HepG2 (cell line): ENCODE measurements at regions not wholly inside any gene's neighbourhood (a gene's known extent, or its start where the extent isn't known, plus 50 kb on each side); places are given as distances from the start of the nearest gene placed in this dataset.

Experiments used
- ATAC-seq: fragments of 200-7000 bp; cut with Tn5 transposase; 3 replicates; pipeline ENCODE4 v1.9.1; 2020; ENCODE audit warnings: mild to moderate bottlenecking, moderate library complexity
- BruUV-seq: library from RNA; stranded (reverse); fragments of 400-500 nt; replicated peaks from 2 replicates; lab custom pipeline; 2021; lab: Mats Ljungman, UMichigan
- CTCF ChIA-PET: fragments of 300-600 bp; formaldehyde crosslinking; extraction: SDS; loops from one replicate; lab custom pipeline; 2021; ENCODE audit warnings: low total read pairs, inconsistent platforms, low intra/inter-chr PET ratio; lab: Yijun Ruan, JAX
- POLR2A ChIA-PET: fragments of 350-600 bp; sonication (Branson Sonifier 250); formaldehyde crosslinking; loops from one replicate; lab custom pipeline; 2020; ENCODE audit warnings: antibody characterized with exemption, inconsistent platforms; lab: Yijun Ruan, JAX
- DNase-seq: peaks from one replicate; pipeline ENCODE4 v3.0.0-alpha.2; 2015; ENCODE audit warnings: low spot score
- FAIRE-seq: peaks from 3 replicates; lab custom pipeline; 2011; peaks lifted over from hg19 to GRCh38; lab: Jason Lieb, UNC
- H2AFZ ChIP-seq: one replicate; pipeline ENCODE4 v1.6.1; 2011; ENCODE audit warnings: low read length, inconsistent platforms
- H3K27ac ChIP-seq: fragments of 300-600 bp; 3 replicates; pipeline ENCODE4 v1.8.0; 2011; ENCODE audit warnings: mixed run types, mild to moderate bottlenecking, mixed read lengths, low read length, inconsistent platforms; ENCODE audit not compliant: insufficient read depth; ENCODE audit errors: extremely low read length
- H3K27me3 ChIP-seq, 2 experiments: fragments of 200-600 bp in 1 of 2; 2 replicates in 1 of 2; 3 replicates in 1 of 2; pipeline versions ENCODE4 v1.6.0 to v1.8.0; 2011; ENCODE audit warnings: low read length in 2 of 2, mild to moderate bottlenecking in 2 of 2, moderate library complexity in 2 of 2, inconsistent platforms in 1 of 2; ENCODE audit not compliant: insufficient read depth in 2 of 2, control insufficient read depth in 1 of 2
- H3K36me3 ChIP-seq, 2 experiments: fragments of 200-600 bp in 1 of 2; replicated peaks in 1 of 2; 2 replicates in 1 of 2; 3 replicates in 1 of 2; pipeline versions ENCODE4 v1.5.1 to v1.8.0; 2011; ENCODE audit warnings: low read length in 2 of 2, inconsistent platforms in 1 of 2; ENCODE audit not compliant: insufficient read depth in 2 of 2, control insufficient read depth in 1 of 2
- H3K4me1 ChIP-seq: 2 replicates; pipeline ENCODE4 v1.5.1; 2012; ENCODE audit warnings: low read length, inconsistent platforms; ENCODE audit not compliant: insufficient read depth
- H3K4me2 ChIP-seq: 2 replicates; pipeline ENCODE4 v1.6.0; 2011; ENCODE audit warnings: low read depth, low read length, inconsistent platforms
- H3K4me3 ChIP-seq, 3 experiments: fragments of 200-600 bp in 1 of 3; sonication (generic), shearing (Covaris generic) in 1 of 3; replicated peaks in 1 of 3; 2 replicates each; pipeline ENCODE4 v1.5.1; 2011 to 2016; ENCODE audit warnings: low read length in 3 of 3, inconsistent platforms in 2 of 3, low read depth in 2 of 3, mild to moderate bottlenecking in 2 of 3, control low read depth in 1 of 3, mixed read lengths in 1 of 3; ENCODE audit not compliant: insufficient read depth in 1 of 3
- H3K79me2 ChIP-seq: one replicate; pipeline ENCODE4 v1.6.1; 2011; ENCODE audit warnings: low read length, inconsistent platforms; ENCODE audit not compliant: insufficient read depth
- H3K9ac ChIP-seq: 2 replicates; pipeline ENCODE4 v1.6.0; 2011; ENCODE audit warnings: mild to moderate bottlenecking, low read depth, low read length, inconsistent platforms; ENCODE audit not compliant: insufficient read depth
- H3K9me3 ChIP-seq: 2 replicates; pipeline ENCODE4 v1.5.1; 2012; ENCODE audit warnings: mild to moderate bottlenecking, low read length
- H4K20me1 ChIP-seq: 2 replicates; pipeline ENCODE4 v1.6.0; 2011; ENCODE audit warnings: inconsistent platforms, mild to moderate bottlenecking, low read length, moderate library complexity; ENCODE audit not compliant: insufficient read depth
- ARNTL ChIP-seq: sonication (generic); formaldehyde crosslinking; IDR thresholded peaks from 2 replicates; pipeline ENCODE4 v1.4.0; 2020; ENCODE audit warnings: mild to moderate bottlenecking, missing genetic modification reagents
- FOXA3 ChIP-seq: IDR thresholded peaks from 2 replicates; pipeline ENCODE4 v1.6.1; 2016; ENCODE audit warnings: missing genetic modification reagents, missing compliant biosample characterization
- HMGA1 ChIP-seq: sonication (generic); formaldehyde crosslinking; conservative IDR thresholded peaks from 2 replicates; pipeline ENCODE4 v1.4.0; 2020; ENCODE audit warnings: missing genetic modification reagents
- KLF11 ChIP-seq: IDR thresholded peaks from 2 replicates; pipeline ENCODE4 v1.6.1; 2016; ENCODE audit warnings: missing compliant biosample characterization
- RBM39 ChIP-seq: fragments of 200-400 bp; formaldehyde crosslinking; IDR thresholded peaks from one replicate; pipeline ENCODE4 v1.6.1; 2018; ENCODE audit warnings: antibody characterized with exemption, mild to moderate bottlenecking, low read depth, low read length; ENCODE audit not compliant: poor library complexity, severe bottlenecking
- ZNF232 ChIP-seq: sonication (generic); formaldehyde crosslinking; IDR thresholded peaks from 2 replicates; pipeline ENCODE4 v1.4.0; 2020; ENCODE audit warnings: missing genetic modification reagents, borderline replicate concordance
- ZNF530 ChIP-seq: sonication (generic); formaldehyde crosslinking; IDR thresholded peaks from 2 replicates; pipeline ENCODE4 v1.5.0; 2020; ENCODE audit warnings: low read depth, mild to moderate bottlenecking, missing genetic modification reagents
- ZNF572 ChIP-seq: sonication (generic); formaldehyde crosslinking; IDR thresholded peaks from 2 replicates; pipeline ENCODE4 v1.5.1; 2020; ENCODE audit warnings: mild to moderate bottlenecking, missing genetic modification reagents
- WGBS: methylation state at CpG from one replicate; pipeline ENCODE4 v1.1.6; 2017; ENCODE audit warnings: low lambda C conversion rate; 5-methylcytosine and 5-hydroxymethylcytosine counted together
- in situ Hi-C: cut with HindIII; loops from 2 replicates; pipeline ENCODE4 v1.10.0; 2017; ENCODE audit warnings: low pct_unique_long_range_greater_than_20kb; ENCODE audit not compliant: extremely low pct_ligation_motif_present
- intact Hi-C: fragments of 100-400 bp; cut with micrococcal nuclease; formaldehyde crosslinking; loops from one replicate; pipeline ENCODE4 v1.10.0; 2022; ENCODE audit not compliant: unreplicated experiment
- TF ChIP-seq, protein P1 (sequence below): sonication (generic); formaldehyde crosslinking; IDR thresholded peaks from 2 replicates; pipeline ENCODE4 v1.4.0; 2020; ENCODE audit warnings: missing genetic modification reagents
- TF ChIP-seq, protein P2 (sequence below): sonication (generic); formaldehyde crosslinking; IDR thresholded peaks from 2 replicates; pipeline ENCODE4 v1.8.1; 2023; ENCODE audit warnings: missing genetic modification reagents, mild to moderate bottlenecking, borderline replicate concordance
- TF ChIP-seq, protein P3 (sequence below): sonication (generic); formaldehyde crosslinking; IDR thresholded peaks from 2 replicates; pipeline ENCODE4 v1.8.1; 2023; ENCODE audit warnings: mild to moderate bottlenecking, missing genetic modification reagents, borderline replicate concordance
- TF ChIP-seq, protein P4 (sequence below): sonication (generic); formaldehyde crosslinking; IDR thresholded peaks from 2 replicates; pipeline ENCODE4 v1.5.1; 2020; ENCODE audit warnings: missing genetic modification reagents, mild to moderate bottlenecking, borderline replicate concordance

DNA sequence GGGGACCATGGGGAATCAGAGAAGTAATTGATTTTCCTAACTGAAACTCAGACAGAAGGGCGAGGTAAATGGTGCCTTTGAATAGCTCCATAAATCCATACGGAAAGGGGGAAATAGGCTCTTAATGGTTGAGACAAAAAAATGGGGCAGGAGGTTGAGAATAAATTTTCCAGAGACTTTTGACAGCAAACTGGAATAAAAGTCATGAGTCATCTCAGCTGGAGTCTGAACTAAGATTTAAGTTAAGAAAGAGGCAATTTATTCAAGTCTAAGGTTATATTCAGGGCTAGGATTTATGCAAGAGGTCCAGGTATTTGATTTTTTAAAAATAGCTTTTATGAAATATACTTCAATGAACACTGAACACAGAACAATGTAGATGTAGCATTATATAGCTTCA is 238.7 kb upstream of the RORA start:
- intact Hi-C loops (no loop called here), in situ Hi-C loops (no loop called here)
- Histone ChIP-seq H3K79me2 (no peaks in the 10 kb centered on the region), H4K20me1 (no peaks in the 10 kb centered on the region), H3K9me3 (no peaks in the 10 kb centered on the region), H3K36me3 (no peaks in the 10 kb centered on the region), H3K27me3 (no peaks in the 10 kb centered on the region), H3K4me3 (no peak overlapping the region), H3K4me2 (no peak overlapping the region), H3K9ac (no peak overlapping the region), H3K27ac (no peak overlapping the region), H3K4me1 (no peaks in the 10 kb centered on the region), H2AFZ (no peak overlapping the region)
- 2% methylated on average over 2 of the region's 2 CpGs for WGBS
- CTCF ChIA-PET: no interaction called here
- DNase-seq (no peak), ATAC-seq (no peak), FAIRE-seq (no peak)
- no TSS peak for BruUV-seq
- TF ChIP-seq RBM39 (no peak), HMGA1 (CRISPR knock-in tag) (no peak), ARNTL (CRISPR knock-in tag) (no peak), ZNF232 (no peak), FOXA3 (CRISPR knock-in tag) (no peak), ZNF572 (CRISPR knock-in tag) (no peak), KLF11 (CRISPR knock-in tag) (no peak), ZNF530 (no peak)
- TF ChIP-seq, protein P1, sequence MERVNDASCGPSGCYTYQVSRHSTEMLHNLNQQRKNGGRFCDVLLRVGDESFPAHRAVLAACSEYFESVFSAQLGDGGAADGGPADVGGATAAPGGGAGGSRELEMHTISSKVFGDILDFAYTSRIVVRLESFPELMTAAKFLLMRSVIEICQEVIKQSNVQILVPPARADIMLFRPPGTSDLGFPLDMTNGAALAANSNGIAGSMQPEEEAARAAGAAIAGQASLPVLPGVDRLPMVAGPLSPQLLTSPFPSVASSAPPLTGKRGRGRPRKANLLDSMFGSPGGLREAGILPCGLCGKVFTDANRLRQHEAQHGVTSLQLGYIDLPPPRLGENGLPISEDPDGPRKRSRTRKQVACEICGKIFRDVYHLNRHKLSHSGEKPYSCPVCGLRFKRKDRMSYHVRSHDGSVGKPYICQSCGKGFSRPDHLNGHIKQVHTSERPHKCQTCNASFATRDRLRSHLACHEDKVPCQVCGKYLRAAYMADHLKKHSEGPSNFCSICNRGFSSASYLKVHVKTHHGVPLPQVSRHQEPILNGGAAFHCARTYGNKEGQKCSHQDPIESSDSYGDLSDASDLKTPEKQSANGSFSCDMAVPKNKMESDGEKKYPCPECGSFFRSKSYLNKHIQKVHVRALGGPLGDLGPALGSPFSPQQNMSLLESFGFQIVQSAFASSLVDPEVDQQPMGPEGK (CRISPR knock-in tag): no peak
- TF ChIP-seq, protein P2, sequence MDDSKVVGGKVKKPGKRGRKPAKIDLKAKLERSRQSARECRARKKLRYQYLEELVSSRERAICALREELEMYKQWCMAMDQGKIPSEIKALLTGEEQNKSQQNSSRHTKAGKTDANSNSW (CRISPR knock-in tag): no peak
- TF ChIP-seq, protein P3, sequence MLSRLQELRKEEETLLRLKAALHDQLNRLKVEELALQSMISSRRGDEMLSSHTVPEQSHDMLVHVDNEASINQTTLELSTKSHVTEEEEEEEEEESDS: no peak
- TF ChIP-seq, protein P4, sequence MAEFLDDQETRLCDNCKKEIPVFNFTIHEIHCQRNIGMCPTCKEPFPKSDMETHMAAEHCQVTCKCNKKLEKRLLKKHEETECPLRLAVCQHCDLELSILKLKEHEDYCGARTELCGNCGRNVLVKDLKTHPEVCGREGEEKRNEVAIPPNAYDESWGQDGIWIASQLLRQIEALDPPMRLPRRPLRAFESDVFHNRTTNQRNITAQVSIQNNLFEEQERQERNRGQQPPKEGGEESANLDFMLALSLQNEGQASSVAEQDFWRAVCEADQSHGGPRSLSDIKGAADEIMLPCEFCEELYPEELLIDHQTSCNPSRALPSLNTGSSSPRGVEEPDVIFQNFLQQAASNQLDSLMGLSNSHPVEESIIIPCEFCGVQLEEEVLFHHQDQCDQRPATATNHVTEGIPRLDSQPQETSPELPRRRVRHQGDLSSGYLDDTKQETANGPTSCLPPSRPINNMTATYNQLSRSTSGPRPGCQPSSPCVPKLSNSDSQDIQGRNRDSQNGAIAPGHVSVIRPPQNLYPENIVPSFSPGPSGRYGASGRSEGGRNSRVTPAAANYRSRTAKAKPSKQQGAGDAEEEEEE (CRISPR knock-in tag): no peak
- POLR2A ChIA-PET: no interaction called here
